Prostate gland (tissue), 2 donors: ENCODE measurements at regions not wholly inside any gene's neighbourhood (a gene's known extent, or its start where the extent isn't known, plus 50 kb on each side); places are given as distances from the start of the nearest gene placed in this dataset.

Experiments used
- POLR2A ChIP-seq: fragments of 450-650 bp; IDR thresholded peaks from one replicate; pipeline ENCODE4 v1.6.1; 2016; ENCODE audit warnings: antibody characterized with exemption, mild to moderate bottlenecking
- TF ChIP-seq, protein P1 (sequence below), 4 experiments: fragments of 200-600 bp in 2 of 4; fragments of 450-650 bp in 2 of 4; sonication (generic) in 2 of 4; IDR thresholded peaks; 1 replicate in 3 of 4; 2 replicates in 1 of 4; pipeline ENCODE4 v1.5.1; 2016 to 2019; ENCODE audit warnings: antibody characterized with exemption in 4 of 4, mild to moderate bottlenecking in 2 of 4, moderate library complexity in 2 of 4

DNA sequence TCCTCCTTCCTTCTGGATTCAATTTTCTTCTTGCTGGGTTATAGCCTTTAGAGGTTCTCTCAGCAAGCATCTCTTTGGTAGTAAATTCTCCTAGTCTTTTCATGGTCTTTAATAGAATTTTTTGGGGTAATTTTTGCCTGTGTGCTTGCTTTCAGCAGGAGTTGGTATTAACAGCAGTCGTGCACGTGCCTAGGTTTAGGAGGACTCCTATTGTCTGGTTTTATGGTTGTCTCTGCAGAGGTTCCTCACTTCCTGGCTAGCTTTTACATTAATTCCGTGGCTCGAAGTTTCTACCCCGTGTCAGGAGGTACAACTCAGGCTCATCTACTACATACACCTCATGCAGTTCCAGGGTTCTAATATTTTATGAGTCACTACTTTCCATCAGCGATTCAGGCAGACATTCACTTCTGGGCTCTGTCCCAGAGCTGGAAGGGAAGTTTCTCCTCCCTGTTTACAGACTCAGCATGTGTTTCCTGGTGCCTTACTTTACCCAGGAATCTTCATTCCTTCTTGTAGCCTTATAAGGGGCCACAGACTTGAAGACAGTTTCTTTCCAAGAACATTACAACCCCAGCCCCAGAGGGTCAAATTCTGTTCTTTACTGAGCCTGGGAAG lies 643.6 kb downstream of the HS3ST4 start:
- TF ChIP-seq POLR2A = no peak
- TF ChIP-seq, protein P1, sequence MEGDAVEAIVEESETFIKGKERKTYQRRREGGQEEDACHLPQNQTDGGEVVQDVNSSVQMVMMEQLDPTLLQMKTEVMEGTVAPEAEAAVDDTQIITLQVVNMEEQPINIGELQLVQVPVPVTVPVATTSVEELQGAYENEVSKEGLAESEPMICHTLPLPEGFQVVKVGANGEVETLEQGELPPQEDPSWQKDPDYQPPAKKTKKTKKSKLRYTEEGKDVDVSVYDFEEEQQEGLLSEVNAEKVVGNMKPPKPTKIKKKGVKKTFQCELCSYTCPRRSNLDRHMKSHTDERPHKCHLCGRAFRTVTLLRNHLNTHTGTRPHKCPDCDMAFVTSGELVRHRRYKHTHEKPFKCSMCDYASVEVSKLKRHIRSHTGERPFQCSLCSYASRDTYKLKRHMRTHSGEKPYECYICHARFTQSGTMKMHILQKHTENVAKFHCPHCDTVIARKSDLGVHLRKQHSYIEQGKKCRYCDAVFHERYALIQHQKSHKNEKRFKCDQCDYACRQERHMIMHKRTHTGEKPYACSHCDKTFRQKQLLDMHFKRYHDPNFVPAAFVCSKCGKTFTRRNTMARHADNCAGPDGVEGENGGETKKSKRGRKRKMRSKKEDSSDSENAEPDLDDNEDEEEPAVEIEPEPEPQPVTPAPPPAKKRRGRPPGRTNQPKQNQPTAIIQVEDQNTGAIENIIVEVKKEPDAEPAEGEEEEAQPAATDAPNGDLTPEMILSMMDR (IDR thresholded peaks at IDR 0.05) = no peak
